Activated CD8-positive, alpha-beta T cell treated with anti-CD3 and anti-CD28 coated beads for 36 hours (primary cell): ENCODE measurements at regions not wholly inside any gene's neighbourhood (a gene's known extent, or its start where the extent isn't known, plus 50 kb on each side); places are given as distances from the start of the nearest gene placed in this dataset.

ENCODE experiments used
- ATAC-seq: fragments of 200-7000 bp; cut with Tn5 transposase; one replicate; pipeline ENCODE4 v1.10.0; 2021; ENCODE audit warnings: mild to moderate bottlenecking, moderate library complexity
- CTCF ChIA-PET: fragments of 350-600 bp; sonication (Branson Sonifier 250); formaldehyde crosslinking; loops from one replicate; lab custom pipeline; 2021; ENCODE audit warnings: antibody characterized with exemption; lab: Charles Lee
- POLR2A ChIA-PET: fragments of 350-600 bp; sonication (Branson Sonifier 250); formaldehyde crosslinking; loops from one replicate; lab custom pipeline; 2021; ENCODE audit warnings: antibody characterized with exemption; lab: Charles Lee
- DNase-seq: peaks from one replicate; pipeline ENCODE4 v3.0.0-alpha.2; 2020
- H3K27ac Mint-ChIP-seq: one replicate; pipeline ENCODE4 v1.8.0; 2021; ENCODE audit warnings: mild to moderate bottlenecking, mixed read lengths
- H3K27me3 Mint-ChIP-seq: one replicate; pipeline ENCODE4 v1.8.0; 2021; ENCODE audit warnings: mixed read lengths
- H3K36me3 Mint-ChIP-seq: one replicate; pipeline ENCODE4 v1.8.0; 2021; ENCODE audit warnings: low read depth, mixed read lengths
- H3K4me1 Mint-ChIP-seq: one replicate; pipeline ENCODE4 v1.8.0; 2021; ENCODE audit warnings: low read depth, mixed read lengths
- H3K4me3 Mint-ChIP-seq: one replicate; pipeline ENCODE4 v1.8.0; 2021; ENCODE audit warnings: mild to moderate bottlenecking, moderate library complexity, mixed read lengths
- H3K9me3 Mint-ChIP-seq: one replicate; pipeline ENCODE4 v1.8.0; 2021; ENCODE audit warnings: mixed read lengths
- intact Hi-C: fragments of 100-400 bp; cut with micrococcal nuclease; formaldehyde crosslinking; loops from one replicate; pipeline ENCODE4 v1.10.0; 2022
- TF ChIP-seq, protein P1 (sequence below): fragments of 200-600 bp; IDR thresholded peaks from one replicate; pipeline ENCODE4 v1.8.0; 2022; ENCODE audit warnings: antibody characterized with exemption, mild to moderate bottlenecking

DNA sequence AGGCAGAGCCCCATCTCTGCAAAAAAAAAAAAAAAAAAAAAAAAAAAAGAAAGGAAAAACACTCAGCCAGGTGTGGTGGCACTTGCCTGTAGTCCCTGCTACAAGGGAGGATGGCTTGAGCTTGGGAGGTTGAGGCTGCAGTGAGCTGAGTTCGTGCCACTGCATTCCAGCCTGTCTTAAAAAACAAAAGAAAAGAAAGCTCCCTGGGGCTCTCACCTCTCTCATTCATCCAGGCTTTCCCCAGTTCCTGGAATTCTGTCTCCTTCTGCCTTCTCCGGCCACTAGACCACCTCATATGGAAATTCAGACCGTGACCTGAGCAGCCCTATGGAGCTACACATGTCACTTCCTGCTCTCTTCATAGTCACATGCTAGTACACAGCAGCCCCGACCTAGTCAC, 101.1 kb upstream of the TAB2 start:
- H3K9me3 Mint-ChIP-seq = peaks cover 2% of the 10 kb centered on the region
- POLR2A ChIA-PET = interaction anchor here (0.7 to 3.7 kb wide), 5 partner anchors 9 to 102 kb away, joined by 3 to 18 read pairs (median 3); partner anchors contain the start of gene TAB2
- TF ChIP-seq, protein P1, sequence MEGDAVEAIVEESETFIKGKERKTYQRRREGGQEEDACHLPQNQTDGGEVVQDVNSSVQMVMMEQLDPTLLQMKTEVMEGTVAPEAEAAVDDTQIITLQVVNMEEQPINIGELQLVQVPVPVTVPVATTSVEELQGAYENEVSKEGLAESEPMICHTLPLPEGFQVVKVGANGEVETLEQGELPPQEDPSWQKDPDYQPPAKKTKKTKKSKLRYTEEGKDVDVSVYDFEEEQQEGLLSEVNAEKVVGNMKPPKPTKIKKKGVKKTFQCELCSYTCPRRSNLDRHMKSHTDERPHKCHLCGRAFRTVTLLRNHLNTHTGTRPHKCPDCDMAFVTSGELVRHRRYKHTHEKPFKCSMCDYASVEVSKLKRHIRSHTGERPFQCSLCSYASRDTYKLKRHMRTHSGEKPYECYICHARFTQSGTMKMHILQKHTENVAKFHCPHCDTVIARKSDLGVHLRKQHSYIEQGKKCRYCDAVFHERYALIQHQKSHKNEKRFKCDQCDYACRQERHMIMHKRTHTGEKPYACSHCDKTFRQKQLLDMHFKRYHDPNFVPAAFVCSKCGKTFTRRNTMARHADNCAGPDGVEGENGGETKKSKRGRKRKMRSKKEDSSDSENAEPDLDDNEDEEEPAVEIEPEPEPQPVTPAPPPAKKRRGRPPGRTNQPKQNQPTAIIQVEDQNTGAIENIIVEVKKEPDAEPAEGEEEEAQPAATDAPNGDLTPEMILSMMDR = no peak
- H3K36me3 Mint-ChIP-seq = no peaks in the 10 kb centered on the region
- peak overlapping the region; percentile 46 for H3K27ac Mint-ChIP-seq
- DNase-seq = no peak
- H3K4me1 Mint-ChIP-seq = peaks cover 27% of the 10 kb centered on the region
- H3K27me3 Mint-ChIP-seq = no peaks in the 10 kb centered on the region
- intact Hi-C loops = no loop called here
- no peak for ATAC-seq
- no peak overlapping the region for H3K4me3 Mint-ChIP-seq
- CTCF ChIA-PET = interaction anchor here (1.1 to 1.9 kb wide), 3 partner anchors 14 to 216 kb away, joined by 3 to 11 read pairs (median 6); no protein-coding TSS in a partner anchor

DNA sequence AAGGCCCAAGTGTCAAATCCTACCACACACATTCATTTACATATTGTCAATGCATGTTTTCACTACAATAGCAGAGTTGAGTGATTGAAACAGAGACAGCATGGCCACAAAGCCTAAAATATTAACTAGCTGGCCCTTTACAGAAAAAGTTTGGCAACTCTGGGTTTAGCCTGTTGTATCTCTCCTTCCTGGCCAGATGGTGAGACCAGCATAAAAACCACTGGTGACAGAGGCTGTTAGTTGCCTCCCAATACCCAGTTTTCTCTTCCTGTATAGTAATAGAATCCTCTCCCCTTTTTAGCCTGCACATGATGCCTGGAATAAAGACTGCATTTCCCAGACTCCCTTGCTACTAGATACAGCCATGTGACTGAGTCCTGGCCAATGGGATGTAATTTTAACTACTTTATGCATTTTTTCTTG, 100.0 kb upstream of the TAB2 start:
- TF ChIP-seq, protein P1 = no peak
- ATAC-seq (no peak), DNase-seq (no peak)
- Mint-ChIP-seq H3K9me3 (peaks cover 2% of the 10 kb centered on the region), H3K27me3 (no peaks in the 10 kb centered on the region), H3K36me3 (no peaks in the 10 kb centered on the region), H3K4me1 (peaks cover 27% of the 10 kb centered on the region), H3K27ac (no peak overlapping the region), H3K4me3 (no peak overlapping the region)
- POLR2A ChIA-PET = interaction anchor here (1.2 to 3.7 kb wide), 2 partner anchors 66 to 101 kb away, joined by 3 to 18 read pairs; partner anchors contain the start of gene TAB2
- CTCF ChIA-PET = interaction anchor here (1.7 to 1.9 kb wide), 2 partner anchors 13 to 215 kb away, joined by 6 to 11 read pairs; no protein-coding TSS in a partner anchor
- intact Hi-C loops = no loop called here

DNA sequence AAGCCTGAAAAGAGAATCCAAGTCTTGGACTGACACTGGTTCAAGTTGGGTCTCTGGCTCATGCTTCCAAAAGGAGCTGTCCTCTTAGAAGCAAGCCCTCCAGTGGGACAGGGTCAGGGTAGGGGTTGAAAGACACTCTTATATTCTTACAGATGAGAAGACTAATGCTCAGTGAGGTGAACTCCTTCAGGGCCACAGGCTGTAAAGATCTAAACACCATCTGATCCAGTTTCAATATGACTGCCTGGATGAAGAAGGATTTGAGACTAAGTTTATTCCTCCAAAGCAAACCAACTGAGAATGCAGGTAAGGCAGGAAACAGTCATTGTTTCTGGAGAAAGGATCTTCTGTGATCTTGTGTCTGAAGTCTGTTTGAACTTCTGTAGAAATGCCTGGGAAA, 99.0 kb upstream of the TAB2 start:
- POLR2A ChIA-PET = interaction anchor here (0.6 kb wide), 1 partner anchor 10 kb away, joined by 3 read pairs; no protein-coding TSS in a partner anchor

DNA sequence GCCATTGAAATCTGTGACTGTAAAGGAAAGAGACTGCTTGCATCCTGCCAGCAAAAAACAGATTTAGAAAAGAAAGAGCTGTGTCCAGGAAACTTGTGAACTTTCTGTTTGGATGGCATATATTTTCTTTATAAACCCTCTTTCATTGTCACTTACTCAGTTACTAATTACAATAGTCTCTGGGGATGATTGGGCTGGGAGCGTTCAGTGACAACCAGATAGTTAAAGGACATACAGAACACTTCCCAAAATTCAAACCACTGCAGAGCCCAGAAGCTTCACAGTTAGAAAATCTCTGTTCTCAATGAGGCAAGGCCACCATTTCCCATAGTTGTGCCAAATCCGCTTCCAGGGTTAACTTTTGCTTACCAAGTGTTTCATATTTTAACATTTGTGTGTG, 98.6 kb upstream of the TAB2 start:
- ChIA-PET POLR2A (interaction anchor here (0.6 kb wide), 1 partner anchor 10 kb away, joined by 3 read pairs; no protein-coding TSS in a partner anchor), CTCF (interaction anchor here (0.8 kb wide), 1 partner anchor 107 kb away, joined by 3 read pairs; no protein-coding TSS in a partner anchor)
- ATAC-seq (peak; percentile 6), DNase-seq (no peak)
- intact Hi-C loops = no loop called here
- Mint-ChIP-seq H3K27ac (no peak overlapping the region), H3K4me1 (peaks cover 32% of the 10 kb centered on the region), H3K9me3 (peaks cover 2% of the 10 kb centered on the region), H3K4me3 (no peak overlapping the region), H3K36me3 (no peaks in the 10 kb centered on the region), H3K27me3 (no peaks in the 10 kb centered on the region)
- TF ChIP-seq, protein P1 = no peak

More for the DNA sequence above, 99.0 kb upstream of the TAB2 start:
- TF ChIP-seq, protein P1 = no peak
- DNase-seq (no peak), ATAC-seq (peak; percentile 57)
- H3K27me3 Mint-ChIP-seq = no peaks in the 10 kb centered on the region
- intact Hi-C loops = no loop called here
- no peak overlapping the region for H3K4me3 Mint-ChIP-seq
- H3K4me1 Mint-ChIP-seq = peaks cover 29% of the 10 kb centered on the region
- H3K36me3 Mint-ChIP-seq = no peaks in the 10 kb centered on the region
- H3K9me3 Mint-ChIP-seq = peaks cover 2% of the 10 kb centered on the region
- CTCF ChIA-PET = interaction anchor here (0.8 kb wide), 1 partner anchor 107 kb away, joined by 3 read pairs; no protein-coding TSS in a partner anchor
- no peak overlapping the region for H3K27ac Mint-ChIP-seq
